ENCODE measurements at regions not wholly inside any gene's neighbourhood (a gene's known extent, or its start where the extent isn't known, plus 50 kb on each side); places are given as distances from the start of the nearest gene placed in this dataset.

DNA sequence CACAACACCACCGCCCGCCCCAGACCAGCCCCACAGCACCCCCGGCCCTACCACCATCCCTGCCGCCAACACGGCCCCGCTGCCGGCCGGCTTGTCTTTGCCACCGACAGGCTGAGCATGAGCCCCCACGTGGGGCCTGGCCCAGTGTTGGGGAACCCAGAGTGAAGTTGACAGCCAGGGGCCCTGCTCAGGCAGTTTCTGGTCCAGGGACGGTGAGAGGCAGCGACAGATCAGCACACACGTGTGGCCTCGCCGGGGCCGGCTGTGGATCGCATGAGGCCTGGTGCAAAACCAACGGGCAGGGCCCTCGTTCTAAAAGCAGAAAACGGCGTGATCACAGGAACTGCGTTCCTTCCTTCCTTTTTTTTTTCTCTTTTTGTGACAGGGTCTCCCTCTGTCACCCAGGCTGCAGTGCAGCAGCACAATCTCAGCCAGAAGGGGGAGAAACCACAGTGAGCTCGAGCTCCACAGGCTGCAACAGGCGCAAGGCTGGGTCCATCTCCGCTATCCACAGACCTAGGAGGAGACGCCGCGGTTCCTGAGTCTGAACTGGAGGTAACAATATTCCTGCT lies 50.5 kb upstream of the FBRSL1 start:
- DNase-seq: no peak

DNA sequence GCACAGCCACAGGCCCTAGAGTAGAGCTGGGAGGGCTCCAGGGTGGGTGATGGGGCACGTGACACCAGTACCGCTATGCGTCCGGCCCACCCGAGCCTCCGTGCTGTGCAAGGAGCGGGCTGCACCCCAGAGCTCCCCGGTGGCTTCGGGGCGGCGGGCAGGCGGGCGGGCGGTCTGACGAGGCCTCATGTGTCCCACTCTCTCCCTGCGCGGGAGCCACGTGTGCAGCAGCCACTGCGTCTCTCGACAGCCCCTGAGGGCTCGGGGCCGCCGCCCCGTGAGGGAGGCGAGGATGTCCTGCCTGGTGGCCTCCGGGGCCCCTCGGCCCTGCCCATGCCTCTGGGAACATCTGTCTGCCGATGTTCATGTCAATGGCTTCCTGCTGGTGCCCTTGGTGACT lies 51.2 kb upstream of the FBRSL1 start:
- no peak for DNase-seq

DNA sequence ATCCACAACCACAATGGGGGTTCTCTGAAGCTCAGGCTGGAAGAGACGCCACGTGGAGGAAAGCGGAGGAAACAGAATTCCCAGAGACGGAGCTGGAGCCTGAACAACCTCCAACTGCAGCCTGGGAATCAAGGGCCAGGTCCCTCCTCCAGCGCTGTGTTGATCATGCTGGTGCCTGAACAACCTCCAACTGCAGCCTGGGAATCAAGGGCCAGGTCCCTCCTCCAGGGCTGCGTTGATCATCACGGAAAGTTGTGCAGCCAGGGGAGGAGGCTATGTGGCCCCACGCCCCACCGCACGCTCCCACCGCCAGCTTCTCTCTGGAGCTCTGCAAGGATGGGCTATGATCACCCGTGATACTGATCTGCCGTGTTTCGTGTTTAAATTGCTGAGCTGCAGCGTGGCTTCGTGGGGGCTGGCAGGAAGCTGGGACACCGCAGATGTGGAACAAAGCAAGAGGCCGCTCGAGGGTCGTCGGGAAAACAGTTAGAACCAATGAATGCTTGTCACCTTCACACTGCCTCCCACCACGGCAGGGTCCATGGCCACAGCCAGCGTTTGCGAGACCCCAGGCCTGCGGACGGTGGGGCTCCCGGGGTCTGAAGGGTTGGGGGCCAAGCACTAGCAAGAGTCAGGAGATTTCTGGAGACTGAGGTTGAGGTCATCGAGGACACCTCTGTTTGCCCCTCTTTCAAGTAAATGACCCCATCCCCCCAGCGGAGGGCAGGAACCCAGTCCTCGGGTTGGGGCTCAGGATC lies 51.8 kb upstream of the FBRSL1 start:
- DNase-seq: no peak

DNA sequence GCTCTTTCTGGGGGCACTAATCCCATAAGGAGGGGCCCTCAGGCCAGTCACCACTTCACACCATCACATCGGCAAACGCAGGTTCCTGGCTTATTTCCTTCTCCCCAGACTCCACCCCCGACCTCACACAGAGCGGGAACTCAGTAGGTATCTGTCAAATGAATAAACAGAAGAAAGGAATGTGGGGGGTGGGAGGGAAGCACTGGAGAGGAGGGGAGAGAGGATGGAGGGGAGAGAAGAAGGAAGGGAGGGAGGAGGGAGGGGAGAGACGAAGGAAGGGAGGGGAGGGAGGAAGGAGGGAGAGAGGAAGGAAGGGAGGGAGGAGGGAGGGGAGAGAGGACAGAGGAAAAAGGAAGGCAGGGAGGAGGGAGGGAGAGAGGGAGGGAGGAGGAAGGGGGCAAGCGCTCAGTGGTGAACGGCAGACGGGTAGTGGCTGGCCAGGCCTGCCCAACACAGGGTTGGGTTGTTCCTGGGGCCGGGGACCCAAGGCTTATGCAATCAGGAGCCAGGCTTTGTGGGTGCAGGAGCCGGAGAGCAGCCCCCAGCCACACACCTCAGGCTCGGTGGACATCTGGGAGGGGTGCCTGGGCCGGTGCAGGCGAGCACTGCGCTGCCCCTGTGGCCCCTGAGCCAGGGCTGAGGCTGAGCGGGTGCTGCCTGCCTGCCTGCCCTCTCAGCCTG lies 52.6 kb upstream of the FBRSL1 start:
- no peak for DNase-seq

DNA sequence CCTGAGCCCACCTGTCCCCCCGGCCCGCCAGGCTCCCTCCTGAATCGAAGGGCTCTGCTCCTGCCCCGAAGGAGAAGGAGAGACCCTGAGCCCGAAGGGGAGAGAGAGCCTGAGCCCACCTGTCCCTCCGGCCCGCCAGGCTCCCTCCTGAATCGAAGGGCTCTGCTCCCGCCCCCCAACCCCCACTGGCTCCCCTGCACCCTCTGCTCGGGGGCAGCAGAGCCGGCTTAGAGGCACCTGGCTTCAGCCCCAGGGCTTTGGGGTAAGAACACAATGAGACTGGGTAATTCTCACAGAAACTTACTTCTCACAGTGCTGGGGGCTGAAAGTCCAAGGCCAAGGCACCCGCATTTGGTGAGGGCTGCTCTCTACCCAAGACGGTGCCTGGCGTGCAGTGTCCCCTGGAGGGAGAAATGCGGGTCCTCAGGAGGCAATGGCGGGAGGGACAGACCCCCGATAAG lies 53.1 kb upstream of the FBRSL1 start:
- DNase-seq: no peak

DNA sequence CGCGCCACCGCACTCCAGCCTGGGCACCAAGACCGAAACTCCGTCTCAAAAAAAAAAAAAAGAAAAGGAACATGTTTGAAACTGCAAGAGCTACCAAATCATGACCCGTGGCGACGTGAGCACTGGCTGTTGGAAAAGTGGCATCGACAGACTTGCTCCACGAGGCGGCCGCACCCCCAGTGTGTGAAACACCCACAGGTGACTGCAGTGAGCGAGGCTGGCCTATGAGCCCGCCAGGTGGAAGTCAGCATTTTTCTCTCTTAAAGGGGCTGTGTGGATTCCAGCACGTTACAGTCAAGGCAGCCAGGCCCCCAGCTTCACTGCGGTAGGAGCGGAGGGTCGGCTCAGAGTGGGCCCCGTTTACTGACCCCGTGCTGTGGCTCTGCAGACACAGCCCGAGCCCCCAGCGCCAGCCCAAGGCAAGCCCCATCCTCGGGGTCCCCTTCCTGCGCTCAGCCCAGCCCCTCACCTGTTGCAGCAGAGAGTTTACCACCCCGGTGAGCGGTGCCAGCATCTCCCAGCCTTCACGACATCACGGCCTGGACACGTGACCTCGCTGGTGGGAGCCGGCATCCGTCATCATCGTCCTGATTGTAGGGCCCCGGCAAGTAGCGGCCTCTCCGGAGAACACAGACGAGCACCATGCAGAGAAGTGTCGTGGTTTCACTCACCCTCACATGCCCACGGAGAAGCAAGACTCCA lies 54.3 kb upstream of the FBRSL1 start:
- no peak for DNase-seq

DNA sequence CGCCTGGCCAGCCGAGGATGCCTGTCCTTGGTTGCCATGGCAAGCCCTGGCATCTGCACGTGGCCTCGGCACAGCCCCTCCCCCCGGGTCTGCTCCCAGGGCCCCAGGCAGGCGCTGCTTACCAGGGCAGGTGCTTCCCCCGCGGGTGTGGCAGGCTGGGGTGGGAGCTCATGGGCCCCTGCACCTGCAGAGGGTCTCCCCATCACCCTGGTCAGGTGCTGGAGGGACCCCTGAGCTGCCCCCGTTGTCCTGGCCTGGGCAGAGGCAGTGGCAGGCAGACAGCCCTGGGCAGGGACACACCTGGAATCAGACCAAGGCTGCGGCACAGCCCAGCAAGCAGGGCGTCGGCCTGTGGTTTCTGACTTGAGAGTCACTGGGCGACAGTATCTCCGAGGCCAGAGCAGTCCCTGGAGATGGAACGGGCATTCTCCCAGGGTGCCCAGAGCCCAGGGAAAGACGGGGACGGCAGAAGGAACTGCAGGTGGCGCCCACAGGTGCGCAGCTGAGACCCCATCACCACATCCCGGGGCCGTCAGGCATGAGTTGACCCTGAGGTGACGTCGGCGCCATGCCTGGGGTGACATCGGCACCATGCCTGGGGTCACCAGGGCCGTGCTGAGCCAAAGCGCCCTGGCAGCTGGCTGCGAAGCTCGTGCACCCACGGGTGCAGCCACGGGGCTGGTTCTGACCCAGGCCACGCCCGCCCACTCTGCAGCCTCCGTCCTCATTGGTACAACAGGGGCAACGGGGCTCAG lies 56.1 kb upstream of the FBRSL1 start:
- no peak for DNase-seq

DNA sequence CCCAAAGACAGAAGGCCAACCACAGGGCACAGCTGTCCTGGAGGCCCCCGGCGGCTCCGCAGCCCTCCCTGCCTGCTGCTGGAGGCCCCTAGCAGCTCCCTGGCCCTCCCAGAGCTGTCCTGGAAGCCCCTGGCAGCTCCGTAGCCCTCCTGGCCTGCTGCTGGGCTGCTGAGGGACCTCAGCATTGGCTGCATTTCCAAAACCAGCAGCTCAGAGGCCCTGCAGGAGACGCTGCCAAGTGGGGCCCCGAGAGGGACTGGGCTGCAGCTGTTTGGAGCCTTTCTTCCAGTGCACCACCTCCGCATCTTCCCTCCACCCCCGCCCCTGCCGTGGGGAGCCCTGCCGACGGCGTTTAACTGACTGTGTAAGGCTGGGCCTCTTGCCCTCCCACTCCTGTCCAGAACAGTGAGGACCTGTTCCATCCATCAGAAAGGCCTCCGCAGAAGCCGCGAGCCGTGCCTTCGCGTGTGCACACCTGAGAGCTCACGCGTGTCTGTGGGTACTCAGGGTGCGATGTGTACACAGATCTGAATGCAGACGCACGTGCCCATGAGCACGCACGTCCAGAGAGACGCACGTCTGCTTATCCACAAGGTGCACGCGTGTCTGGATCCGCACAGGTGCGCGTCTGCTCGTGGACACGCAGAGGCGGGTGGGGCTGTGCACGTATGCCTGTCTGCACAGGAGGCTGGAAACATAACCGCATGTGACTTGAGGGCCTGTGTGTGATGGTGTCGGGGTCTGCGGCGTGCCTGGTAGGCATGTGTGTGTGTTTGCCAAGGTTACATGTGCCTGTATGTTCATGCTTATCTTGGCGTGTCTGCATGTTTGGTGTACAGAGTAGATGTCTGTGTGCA lies 57.0 kb upstream of the FBRSL1 start:
- peak; percentile 89 for DNase-seq

DNA sequence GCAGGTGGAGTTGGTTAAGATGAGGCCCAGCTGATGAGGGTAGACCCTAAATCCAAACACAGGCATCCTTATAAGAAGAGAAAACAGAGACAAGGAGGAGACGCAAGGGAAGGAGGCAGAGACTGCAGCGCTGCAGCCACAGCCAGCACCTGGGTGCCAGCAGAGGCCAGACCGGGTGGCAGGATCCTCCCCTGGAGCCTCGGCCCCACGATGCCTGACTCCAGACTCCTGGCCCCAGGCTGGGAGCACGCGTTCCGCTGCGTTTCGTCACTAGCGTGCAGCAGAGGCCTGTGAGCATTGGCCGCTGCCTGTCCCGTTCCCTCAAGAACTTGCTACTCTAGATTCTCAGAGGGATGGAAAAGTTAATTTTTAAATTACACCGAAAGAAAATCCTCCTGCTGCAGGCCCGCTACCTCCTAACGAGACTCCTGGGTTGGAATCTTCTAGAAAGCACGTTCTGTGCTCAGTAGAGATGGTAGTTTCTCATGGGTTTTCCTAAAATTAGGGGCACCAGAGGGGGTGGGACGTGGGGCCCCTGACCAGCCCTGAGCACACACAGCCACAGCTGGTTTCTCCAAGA lies 57.7 kb upstream of the FBRSL1 start:
- DNase-seq: no peak

DNA sequence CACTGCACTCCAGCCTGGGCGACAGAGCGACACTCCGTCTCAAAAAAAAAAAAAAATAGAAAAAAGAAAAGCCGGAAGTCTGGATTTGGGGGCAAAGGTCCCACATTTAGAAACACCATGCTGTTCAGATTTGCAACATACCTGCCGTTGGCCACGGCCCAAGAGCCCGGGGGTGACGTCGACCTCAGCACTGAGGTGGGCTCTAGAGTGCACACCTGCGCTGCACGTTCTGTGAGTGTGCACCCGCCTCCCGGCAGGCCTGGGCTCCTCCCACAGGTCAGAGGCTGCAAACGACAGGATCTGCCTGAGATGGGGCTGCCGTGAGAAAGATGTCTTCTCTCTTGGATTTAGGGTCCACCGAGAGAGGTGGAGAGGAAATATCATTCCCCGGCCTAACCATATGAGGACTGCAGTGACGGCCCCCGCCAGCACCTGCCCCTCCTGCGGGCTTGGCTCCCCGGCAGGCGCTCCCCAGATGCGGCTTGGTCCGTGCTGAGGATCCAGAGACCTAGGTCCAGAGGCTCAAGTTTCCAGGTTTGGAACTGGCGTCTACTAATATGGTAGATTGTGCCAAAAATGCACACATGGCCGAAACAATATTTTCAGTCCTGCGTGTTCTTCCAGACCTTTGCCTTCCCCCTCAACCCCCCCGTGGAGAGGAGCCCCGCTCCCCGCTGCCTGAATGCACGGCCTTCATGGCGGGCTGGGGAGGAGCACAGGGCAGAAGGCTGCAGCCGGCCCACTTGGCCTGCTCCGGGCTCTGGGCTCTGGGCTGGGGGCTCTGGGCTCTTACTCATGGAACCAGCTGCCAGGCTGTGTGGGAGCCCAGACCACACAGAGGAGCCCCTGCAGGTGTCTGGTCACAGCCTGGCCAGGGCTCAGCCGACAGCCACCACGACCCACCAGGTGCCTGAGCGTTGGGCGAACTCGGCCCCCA lies 58.8 kb upstream of the FBRSL1 start:
- no peak for DNase-seq

DNA sequence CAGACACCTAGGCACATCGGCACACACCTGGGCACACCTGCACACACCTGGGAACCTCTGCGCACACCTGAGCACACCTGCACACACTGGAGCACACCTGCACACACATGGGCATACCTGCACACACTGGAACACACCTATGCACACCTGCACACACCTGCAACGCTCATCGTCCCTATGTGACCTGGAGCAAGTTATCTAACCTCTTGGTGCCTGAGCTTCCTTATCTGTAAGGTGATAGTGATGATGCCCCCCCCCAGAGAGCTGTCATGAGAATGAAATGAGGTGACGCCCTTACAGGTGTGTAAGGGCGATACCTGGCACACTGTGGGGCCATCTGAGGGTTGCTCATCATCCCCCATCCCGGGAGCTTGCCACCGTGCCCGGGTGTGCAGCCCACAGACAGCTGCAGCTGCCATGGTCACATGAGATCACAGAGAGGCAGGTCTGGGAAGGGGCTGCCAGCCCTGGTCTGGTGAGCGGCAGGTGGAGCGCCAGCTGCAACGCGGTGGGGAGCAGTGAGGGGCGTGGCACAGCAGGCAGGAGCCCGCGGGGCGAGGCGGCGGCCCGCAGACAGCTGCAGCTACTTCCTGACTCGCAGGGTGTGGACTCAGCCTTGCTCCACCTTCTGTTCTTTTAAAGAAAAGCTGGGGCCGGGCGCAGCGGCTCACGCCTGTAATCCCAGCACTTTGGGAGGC lies 59.9 kb upstream of the FBRSL1 start:
- peak; percentile 72 for DNase-seq

DNA sequence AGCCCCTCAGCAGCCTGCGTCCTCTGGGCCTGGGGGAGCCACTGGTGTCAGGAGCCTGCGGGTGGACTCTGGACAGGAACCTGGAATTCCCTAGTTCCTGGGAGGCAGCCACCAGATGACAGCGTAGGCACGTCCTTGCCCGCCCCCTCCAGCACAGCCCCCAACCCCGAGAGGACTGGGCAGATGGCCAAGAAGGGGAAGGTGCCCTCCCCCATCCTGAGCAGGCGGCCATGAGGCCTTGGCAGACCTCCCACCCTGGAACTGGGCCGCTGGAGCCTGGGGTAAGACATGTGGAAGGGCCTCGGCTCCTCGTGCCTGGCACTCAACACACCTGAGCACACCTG lies 60.4 kb upstream of the FBRSL1 start:
- DNase-seq: no peak

DNA sequence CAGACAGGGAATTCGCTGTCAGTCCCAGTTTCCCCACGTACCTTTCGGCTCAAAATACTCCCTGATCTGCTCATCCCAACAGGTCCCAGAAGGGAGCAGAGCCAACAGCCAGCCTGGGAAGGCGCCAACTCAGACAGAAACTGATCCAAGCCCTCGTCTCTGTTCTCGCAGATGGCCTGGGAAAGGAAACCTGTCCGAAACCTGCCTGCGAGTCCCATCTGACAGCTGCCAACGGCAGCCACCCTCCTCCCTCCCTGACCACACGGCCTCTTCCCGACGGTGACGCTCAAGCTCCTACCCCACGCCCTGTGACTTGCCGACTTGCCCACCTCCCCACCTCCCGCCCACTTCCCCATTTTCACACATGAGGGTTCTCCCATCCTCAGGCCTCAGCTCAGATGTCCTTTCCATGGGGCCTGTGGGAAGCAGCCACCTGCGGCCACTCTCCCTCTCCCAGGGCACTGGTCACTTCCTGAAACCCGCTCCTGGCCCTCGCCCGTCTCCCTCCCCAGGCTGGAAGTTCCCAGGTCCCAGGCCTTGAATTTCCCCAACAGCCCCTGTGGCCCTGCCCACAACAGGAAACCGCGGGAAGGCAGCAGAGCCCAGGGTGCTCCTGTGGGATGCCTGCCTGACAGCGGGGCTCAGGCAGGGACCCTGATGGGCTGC lies 60.9 kb upstream of the FBRSL1 start:
- no peak for DNase-seq

DNA sequence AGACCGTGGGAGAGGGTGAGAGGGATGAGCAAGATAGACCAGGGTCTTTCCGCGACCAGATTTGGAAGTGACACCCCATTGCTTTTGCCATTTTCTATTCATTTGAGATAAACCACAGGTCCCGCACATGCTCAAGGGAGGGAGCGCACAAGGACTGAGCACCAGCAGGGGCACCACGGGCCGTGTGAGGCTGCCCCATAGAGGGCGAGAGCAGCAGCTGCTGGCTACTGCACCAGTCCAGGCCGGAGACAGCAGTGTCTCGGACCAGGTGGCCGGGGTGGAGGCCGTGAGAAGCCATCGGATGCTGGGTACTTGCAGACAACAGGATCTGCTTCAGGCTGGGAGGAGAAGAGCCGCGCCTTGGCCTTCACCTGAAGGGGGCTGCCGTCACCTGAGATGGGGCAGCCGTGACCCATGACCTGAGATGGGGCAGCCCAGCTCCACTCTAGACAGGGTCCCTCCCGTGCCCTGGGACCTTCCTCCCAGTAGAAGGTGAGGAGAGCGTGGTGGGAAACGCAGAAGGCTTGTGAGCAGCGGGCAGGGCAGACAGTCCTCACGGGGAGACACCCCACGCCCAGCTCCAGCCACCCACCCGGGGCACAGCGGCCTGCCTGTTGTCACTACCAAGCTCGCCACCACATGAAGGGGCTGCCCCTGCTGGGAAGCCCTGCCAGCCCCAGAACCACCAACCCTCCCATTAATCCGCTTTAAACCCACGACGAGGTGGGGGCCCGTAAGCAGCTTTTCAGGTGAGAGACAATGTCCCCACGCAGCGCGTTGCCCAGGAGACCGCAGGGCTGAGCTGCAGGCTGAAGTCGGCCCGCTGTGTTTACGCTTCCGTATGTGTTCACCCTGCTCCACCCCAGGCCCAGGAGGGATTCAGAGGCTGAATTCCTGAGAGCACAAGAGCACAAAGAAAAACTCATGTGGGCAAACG lies 61.7 kb upstream of the FBRSL1 start:
- DNase-seq: no peak

DNA sequence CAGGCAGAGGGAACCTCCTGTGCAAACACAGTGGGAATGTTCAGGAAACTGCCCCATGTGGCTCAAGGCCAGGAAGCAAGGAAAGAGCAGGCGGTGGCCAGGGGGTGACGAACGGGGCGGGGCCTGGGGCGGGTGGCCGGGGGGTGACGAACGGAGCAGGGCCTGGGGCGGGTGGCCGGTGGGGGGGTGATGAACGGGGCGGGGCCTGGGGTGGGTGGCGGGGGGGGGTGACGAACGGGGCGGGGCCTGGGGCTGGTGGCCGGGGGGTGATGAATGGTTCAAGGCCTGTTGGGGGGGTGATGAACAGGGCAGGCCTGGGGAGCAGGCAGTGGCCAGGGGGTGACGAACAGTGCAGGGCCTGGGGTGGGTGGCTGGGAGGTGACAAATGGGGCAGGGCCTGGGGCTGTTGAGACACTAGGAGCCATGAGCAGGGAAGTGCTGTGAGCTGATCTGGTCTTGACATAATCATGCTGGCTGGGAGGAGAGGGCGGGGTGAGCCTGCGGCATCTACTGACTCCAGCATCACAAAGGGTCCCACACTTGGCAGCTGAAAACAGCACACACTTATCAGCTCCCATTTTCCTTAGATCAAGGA lies 62.7 kb upstream of the FBRSL1 start:
- no peak for DNase-seq

DNA sequence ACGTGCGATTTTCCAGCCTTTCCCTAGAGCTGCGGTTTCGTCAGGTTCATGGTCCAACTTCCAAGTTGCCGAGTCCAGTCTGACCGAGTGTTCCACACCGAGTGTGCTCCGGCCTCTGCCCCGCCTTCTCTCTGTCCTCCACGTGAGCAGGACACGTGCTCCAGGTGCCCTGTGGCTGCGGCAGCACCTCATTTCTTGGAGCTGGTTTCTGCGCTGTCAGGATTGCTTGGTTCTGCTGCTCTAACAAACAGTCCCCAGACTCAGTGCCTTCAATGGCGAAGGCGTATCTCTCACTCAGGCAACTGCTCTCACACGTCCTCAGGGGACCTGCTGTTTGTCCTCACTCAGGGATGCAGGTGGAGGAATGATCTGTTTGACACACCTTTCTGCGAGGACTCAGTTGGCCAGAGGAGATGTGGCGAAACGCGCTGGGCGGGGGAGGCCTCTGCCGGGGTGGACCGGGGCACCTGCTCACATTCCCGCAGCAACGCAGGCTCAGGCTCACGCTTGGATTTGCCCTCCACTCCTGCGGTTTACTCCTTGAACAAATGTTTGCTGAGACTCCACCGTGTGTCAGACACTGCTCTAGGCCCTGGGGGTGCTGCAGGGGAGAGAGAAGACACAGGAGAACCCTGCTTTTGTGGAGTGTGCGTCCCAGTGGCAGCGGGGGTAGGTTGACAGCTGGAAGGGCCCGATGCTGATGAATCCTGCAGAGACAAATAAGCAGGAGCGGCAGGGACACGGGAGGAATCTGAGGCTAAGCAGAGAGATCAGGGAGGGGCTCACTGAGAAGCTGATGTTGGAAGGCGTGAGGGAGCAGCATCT lies 63.4 kb upstream of the FBRSL1 start:
- no peak for DNase-seq

All from hindlimb muscle (tissue), 1 donor.